ENCODE measurements at regions not wholly inside any gene's neighbourhood (a gene's known extent, or its start where the extent isn't known, plus 50 kb on each side); places are given as distances from the start of the nearest gene placed in this dataset.
A peak's percentile ranks its signal among the peaks of the same experiment; 100 is the strongest.

DNA sequence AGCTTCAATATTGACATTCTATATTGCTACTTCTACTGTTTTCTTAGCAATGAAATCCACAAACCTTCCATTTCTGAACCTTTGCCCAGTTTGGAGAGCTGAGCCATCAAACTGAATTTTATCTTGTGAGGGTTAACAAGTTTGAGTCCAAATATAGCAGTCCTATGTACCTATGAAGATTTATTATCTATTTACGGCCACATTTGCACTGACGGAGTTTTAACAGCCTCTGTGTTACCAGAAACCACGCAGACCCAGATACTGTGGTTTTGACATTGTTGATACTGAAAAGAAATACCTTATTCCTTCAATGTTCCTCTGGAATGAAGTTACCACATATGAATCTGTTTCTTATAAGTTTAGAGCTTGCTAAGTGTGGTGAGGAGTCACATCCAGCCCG, 172.6 kb downstream of the FGFR2 start:
- Mint-ChIP-seq H3K4me3 (no peak overlapping the region), H3K4me1 (peaks cover 27% of the 10 kb centered on the region)

DNA sequence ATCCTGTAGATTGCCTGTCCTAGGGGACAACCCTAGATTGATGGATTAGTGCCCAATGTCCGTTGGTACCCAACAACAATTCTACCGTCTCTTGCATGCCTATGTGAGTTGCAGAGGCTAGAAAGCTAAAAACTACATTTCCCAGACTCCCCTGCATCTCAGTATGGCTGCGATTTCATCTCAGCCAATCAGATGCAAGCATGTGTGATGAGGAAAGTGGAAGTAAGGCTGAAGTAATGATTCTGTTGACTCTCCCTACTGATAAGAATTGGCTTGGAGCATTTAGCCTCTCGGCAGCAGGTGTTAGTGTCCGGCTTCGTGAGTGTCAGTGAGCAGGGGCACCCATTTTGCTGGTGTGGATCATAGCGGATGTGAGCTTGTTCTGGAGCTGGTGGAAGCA, 171.9 kb downstream of the FGFR2 start:
- H3K9me3 Mint-ChIP-seq = peaks cover 4% of the 10 kb centered on the region
- no peaks in the 10 kb centered on the region for H3K27me3 Mint-ChIP-seq (ENCODE audit: insufficient read depth)
- no peak overlapping the region for H3K27ac Mint-ChIP-seq
- Histone ChIP-seq H3K9me3 (ENCODE audit: control insufficient read depth, low read length) (peaks cover 6% of the 10 kb centered on the region), H3K27ac (ENCODE audit: low read depth, low read length) (no peak overlapping the region), H3K9ac (ENCODE audit: extremely low read depth, low read length, poor library complexity, severe bottlenecking) (no peak overlapping the region), H3K4me3 (ENCODE audit: low read length) (no peak overlapping the region), H3K27me3 (ENCODE audit: control insufficient read depth, insufficient read depth, low read length, poor library complexity, severe bottlenecking) (no peaks in the 10 kb centered on the region), H3K36me3 (ENCODE audit: control insufficient read depth, insufficient read depth, low read length) (no peaks in the 10 kb centered on the region), H3K4me1 (ENCODE audit: control insufficient read depth, insufficient read depth, low read length) (peaks cover 6% of the 10 kb centered on the region)
- TF ChIP-seq, protein P1, sequence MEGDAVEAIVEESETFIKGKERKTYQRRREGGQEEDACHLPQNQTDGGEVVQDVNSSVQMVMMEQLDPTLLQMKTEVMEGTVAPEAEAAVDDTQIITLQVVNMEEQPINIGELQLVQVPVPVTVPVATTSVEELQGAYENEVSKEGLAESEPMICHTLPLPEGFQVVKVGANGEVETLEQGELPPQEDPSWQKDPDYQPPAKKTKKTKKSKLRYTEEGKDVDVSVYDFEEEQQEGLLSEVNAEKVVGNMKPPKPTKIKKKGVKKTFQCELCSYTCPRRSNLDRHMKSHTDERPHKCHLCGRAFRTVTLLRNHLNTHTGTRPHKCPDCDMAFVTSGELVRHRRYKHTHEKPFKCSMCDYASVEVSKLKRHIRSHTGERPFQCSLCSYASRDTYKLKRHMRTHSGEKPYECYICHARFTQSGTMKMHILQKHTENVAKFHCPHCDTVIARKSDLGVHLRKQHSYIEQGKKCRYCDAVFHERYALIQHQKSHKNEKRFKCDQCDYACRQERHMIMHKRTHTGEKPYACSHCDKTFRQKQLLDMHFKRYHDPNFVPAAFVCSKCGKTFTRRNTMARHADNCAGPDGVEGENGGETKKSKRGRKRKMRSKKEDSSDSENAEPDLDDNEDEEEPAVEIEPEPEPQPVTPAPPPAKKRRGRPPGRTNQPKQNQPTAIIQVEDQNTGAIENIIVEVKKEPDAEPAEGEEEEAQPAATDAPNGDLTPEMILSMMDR (conservative IDR thresholded peaks at IDR 0.05) = no peak
- peak; percentile 61 for DNase-seq
- H3K36me3 Mint-ChIP-seq (ENCODE audit: low read depth) = no peaks in the 10 kb centered on the region
- peaks cover 23% of the 10 kb centered on the region for H3K4me1 Mint-ChIP-seq
- no peak overlapping the region for H3K4me3 Mint-ChIP-seq
- WGBS, 2 experiments (ENCODE audit: insufficient coverage in 1 of 2, insufficient read length in 1 of 2) = 86 to 90% methylated on average over 6 to 7 of the region's 7 CpGs

More for the DNA sequence above, 172.6 kb downstream of the FGFR2 start:
- peaks cover 9% of the 10 kb centered on the region for H3K4me1 ChIP-seq (ENCODE audit: control insufficient read depth, insufficient read depth, low read length)
- no peak overlapping the region for H3K9ac ChIP-seq (ENCODE audit: extremely low read depth, low read length, poor library complexity, severe bottlenecking)
- TF ChIP-seq, protein P1 (conservative IDR thresholded peaks at IDR 0.05) = no peak
- no peaks in the 10 kb centered on the region for H3K36me3 Mint-ChIP-seq (ENCODE audit: low read depth)
- DNase-seq = no peak
- peaks cover 6% of the 10 kb centered on the region for H3K9me3 ChIP-seq (ENCODE audit: control insufficient read depth, low read length)
- H3K4me3 ChIP-seq (ENCODE audit: low read length) = no peak overlapping the region
- H3K36me3 ChIP-seq (ENCODE audit: control insufficient read depth, insufficient read depth, low read length) = no peaks in the 10 kb centered on the region
- H3K27me3 ChIP-seq (ENCODE audit: control insufficient read depth, insufficient read depth, low read length, poor library complexity, severe bottlenecking) = no peaks in the 10 kb centered on the region
- peaks cover 4% of the 10 kb centered on the region for H3K9me3 Mint-ChIP-seq
- H3K27ac ChIP-seq (ENCODE audit: low read depth, low read length) = no peak overlapping the region
- 67 to 100% methylated on average over 2 to 4 of the region's 4 CpGs for WGBS, 2 experiments (ENCODE audit: insufficient coverage in 1 of 2, insufficient read length in 1 of 2)
- no peak overlapping the region for H3K27ac Mint-ChIP-seq
- no peaks in the 10 kb centered on the region for H3K27me3 Mint-ChIP-seq (ENCODE audit: insufficient read depth)
